ENCODE measurements at regions not wholly inside any gene's neighbourhood (a gene's known extent, or its start where the extent isn't known, plus 50 kb on each side); places are given as distances from the start of the nearest gene placed in this dataset.
"Not testable (repeated sequence)": the region's sequence is repeated elsewhere in the genome, so short reads cannot be mapped to it uniquely, and the experiment has no call there.

DNA sequence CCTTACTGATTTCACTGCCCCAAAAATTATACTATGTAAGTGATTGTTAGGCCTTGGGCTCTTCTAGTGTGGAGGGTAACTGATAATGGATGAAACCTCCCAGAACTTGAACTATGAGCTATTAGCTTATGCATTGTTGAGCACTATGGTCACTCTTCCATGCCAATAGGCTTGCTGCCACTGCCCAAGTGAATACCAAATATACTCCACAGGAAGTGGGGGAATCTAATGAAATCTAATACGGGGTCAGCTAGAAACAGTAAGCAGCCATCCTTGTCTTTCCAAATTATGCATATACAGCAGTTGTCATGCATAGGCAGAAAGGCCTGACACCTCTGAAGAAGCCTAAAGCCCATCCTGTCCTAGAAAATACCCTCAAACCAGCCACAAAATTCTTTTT lies 198.7 kb upstream of the PTBP2 start:
- no peak for ATAC-seq
- H3K4me3 ChIP-seq = no peak overlapping the region
- H3K9me3 ChIP-seq = peaks cover 0 to 3% (median 0%) of the 10 kb centered on the region in 3 donors
- H3K36me3 ChIP-seq (replicated peaks in 1 of 2; ENCODE audit: insufficient read depth in 1 of 2, low read depth in 2 of 2) = no peaks in the 10 kb centered on the region
- WGBS, 2 donors = 46 to 48% methylated on average over 1 of the region's 1 CpG
- H3K4me1 ChIP-seq = no peaks in the 10 kb centered on the region
- DNase-seq = no peak
- intact Hi-C loops (cut with DNase I) = no loop called here
- no peak for TF ChIP-seq POLR2A (IDR thresholded peaks at IDR 0.05)
- TF ChIP-seq, protein P1, sequence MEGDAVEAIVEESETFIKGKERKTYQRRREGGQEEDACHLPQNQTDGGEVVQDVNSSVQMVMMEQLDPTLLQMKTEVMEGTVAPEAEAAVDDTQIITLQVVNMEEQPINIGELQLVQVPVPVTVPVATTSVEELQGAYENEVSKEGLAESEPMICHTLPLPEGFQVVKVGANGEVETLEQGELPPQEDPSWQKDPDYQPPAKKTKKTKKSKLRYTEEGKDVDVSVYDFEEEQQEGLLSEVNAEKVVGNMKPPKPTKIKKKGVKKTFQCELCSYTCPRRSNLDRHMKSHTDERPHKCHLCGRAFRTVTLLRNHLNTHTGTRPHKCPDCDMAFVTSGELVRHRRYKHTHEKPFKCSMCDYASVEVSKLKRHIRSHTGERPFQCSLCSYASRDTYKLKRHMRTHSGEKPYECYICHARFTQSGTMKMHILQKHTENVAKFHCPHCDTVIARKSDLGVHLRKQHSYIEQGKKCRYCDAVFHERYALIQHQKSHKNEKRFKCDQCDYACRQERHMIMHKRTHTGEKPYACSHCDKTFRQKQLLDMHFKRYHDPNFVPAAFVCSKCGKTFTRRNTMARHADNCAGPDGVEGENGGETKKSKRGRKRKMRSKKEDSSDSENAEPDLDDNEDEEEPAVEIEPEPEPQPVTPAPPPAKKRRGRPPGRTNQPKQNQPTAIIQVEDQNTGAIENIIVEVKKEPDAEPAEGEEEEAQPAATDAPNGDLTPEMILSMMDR (IDR thresholded peaks at IDR 0.05) = no peak
- no peak overlapping the region for H3K27ac ChIP-seq
- H3K27me3 ChIP-seq = no peaks in the 10 kb centered on the region

DNA sequence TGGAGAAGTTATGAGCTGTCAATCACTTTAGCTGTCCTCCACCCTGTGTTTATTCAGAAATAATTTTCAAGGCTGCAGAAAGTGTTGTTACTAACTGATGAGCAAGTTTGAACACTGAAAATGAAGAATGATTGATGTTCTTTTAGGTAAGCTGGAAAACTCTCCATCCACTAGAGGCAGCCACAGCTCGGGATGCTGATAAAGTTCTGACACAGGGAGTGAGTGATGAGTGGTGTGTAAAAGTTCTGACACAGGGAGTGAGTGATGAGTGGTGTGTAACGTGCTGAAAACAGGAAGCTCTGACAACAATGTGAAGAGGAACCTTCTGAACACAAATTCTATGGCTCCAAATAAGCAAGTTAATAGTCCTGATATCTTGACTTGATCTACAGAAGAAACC lies 197.5 kb upstream of the PTBP2 start:
- peaks cover 0 to 14% (median 0%) of the 10 kb centered on the region in 3 donors for H3K9me3 ChIP-seq
- WGBS, 2 donors = 5 to 19% methylated on average over 2 of the region's 2 CpGs
- ATAC-seq (no peak), DNase-seq (no peak)
- intact Hi-C loops (cut with DNase I) = no loop called here
- H3K27me3 ChIP-seq = no peaks in the 10 kb centered on the region
- H3K27ac ChIP-seq = no peak overlapping the region
- H3K36me3 ChIP-seq (replicated peaks in 1 of 2; ENCODE audit: insufficient read depth in 1 of 2, low read depth in 2 of 2) = no peaks in the 10 kb centered on the region
- H3K4me3 ChIP-seq = no peak overlapping the region
- TF ChIP-seq POLR2A (IDR thresholded peaks at IDR 0.05) = no peak
- TF ChIP-seq, protein P1 (IDR thresholded peaks at IDR 0.05) = no peak
- H3K4me1 ChIP-seq = no peaks in the 10 kb centered on the region

DNA sequence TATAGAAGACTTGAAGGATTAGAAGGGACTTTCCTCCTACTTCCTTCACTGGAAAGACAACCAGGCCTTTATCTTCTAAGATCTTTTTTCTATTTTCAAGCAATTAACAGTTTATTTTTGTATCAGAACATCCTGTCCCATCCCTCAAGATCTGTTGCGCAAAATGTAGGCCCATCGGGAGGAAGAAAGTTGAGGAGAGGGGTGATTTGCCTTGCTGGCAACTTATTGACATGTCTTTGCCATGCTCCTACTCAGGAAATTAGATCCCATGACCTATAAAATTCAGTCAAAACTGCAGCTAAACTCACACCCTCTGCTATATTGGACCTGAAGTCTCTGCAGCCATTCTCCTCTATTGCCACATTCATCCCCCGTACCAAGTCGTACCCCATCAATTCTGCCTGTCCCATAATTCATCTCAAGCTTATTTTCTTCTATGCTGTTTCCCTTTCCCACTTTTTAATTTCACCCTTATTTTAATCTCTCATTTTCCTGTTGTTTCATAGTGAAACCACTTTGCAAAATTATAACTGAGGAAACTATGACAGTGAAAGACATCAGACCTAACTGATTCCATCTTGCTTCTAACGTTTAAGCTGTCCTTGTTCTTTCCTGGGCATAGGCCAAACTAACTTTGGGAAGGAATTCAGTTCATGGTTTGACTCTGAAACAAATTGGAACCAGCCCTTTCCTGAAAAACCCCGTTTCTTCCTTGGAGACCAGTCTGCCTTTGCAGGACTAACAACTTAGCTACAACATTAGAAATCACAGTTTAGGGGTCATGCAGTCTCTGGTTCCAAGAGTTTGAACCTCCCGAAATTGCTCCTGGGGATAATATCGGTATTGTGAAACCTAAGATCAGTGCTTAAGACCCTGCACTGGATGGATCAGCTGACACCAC lies 195.7 kb upstream of the PTBP2 start:
- H3K9me3 ChIP-seq = peaks cover 0 to 14% (median 0%) of the 10 kb centered on the region in 3 donors
- no peaks in the 10 kb centered on the region for H3K36me3 ChIP-seq (replicated peaks in 1 of 2; ENCODE audit: insufficient read depth in 1 of 2, low read depth in 2 of 2)
- no peak overlapping the region for H3K27ac ChIP-seq
- DNase-seq (no peak), ATAC-seq (no peak)
- no peaks in the 10 kb centered on the region for H3K27me3 ChIP-seq
- 58 to 63% methylated on average over 8 of the region's 8 CpGs for WGBS, 2 donors
- TF ChIP-seq, protein P1 (IDR thresholded peaks at IDR 0.05) = no peak
- TF ChIP-seq POLR2A (IDR thresholded peaks at IDR 0.05) = no peak
- intact Hi-C loops (cut with DNase I) = no loop called here
- H3K4me1 ChIP-seq = no peaks in the 10 kb centered on the region
- no peak overlapping the region for H3K4me3 ChIP-seq

DNA sequence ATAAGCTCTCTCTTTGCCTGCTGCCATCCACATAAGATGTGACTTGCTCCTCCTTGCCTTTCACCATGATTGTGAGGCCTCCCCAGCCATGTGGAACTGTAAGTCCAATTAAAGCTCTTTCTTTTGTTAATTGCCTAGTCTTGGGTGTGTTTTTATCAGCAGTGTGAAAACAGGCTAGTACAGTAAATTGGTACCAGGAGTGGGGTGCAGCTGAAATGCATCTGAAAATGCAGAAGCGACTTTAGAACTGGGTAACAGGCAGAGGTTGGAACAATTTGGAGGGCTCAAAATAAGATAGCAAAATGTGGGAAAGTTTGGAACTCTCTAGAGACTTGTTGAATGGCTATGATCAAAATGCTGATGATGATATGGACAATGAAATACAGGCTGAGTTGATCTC lies 192.9 kb upstream of the PTBP2 start:
- 71 to 75% methylated on average over 1 of the region's 1 CpG for WGBS, 2 donors
- H3K27ac ChIP-seq; ATAC-seq; intact Hi-C loops (cut with DNase I); H3K4me3 ChIP-seq; H3K36me3 ChIP-seq (replicated peaks in 1 of 2; ENCODE audit: insufficient read depth in 1 of 2, low read depth in 2 of 2); H3K27me3 ChIP-seq; DNase-seq; H3K4me1 ChIP-seq: not testable (repeated sequence)
- peaks cover 0 to 14% (median 0%) of the 10 kb centered on the region in 3 donors for H3K9me3 ChIP-seq

DNA sequence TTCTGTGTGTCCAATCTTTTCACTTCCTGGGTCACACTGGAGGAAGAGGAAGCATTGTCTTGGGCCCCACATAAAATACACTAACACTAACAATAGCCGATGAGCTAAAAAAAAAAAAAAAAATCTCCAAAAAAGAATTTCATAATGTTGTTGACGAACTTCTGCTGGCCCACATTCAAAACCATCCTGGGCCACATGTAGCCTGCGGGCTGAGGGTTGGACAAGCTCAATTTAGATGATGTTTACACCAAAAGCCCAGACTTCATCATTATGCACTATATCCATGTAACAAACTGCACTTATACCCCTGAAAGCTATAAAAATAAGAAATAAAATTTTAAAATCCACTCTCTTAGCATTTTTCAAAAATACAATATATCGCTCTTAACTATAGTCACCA lies 187.8 kb upstream of the PTBP2 start:
- Histone ChIP-seq H3K36me3 (replicated peaks in 1 of 2; ENCODE audit: insufficient read depth in 1 of 2, low read depth in 2 of 2) (no peaks in the 10 kb centered on the region), H3K9me3 (peaks cover 0 to 2% (median 0%) of the 10 kb centered on the region in 3 donors), H3K27ac (no peak overlapping the region), H3K4me3 (no peak overlapping the region), H3K4me1 (no peaks in the 10 kb centered on the region), H3K27me3 (no peaks in the 10 kb centered on the region)
- 70 to 75% methylated on average over 4 of the region's 4 CpGs for WGBS, 2 donors
- DNase-seq = no peak
- TF ChIP-seq, protein P1 (IDR thresholded peaks at IDR 0.05) = no peak
- TF ChIP-seq POLR2A (IDR thresholded peaks at IDR 0.05) = no peak
- intact Hi-C loops (cut with DNase I) = no loop called here
- no peak for ATAC-seq
